DMS53 (cell line): ENCODE measurements at regions not wholly inside any gene's neighbourhood (a gene's known extent, or its start where the extent isn't known, plus 50 kb on each side); places are given as distances from the start of the nearest gene placed in this dataset.

Experiments used
- DNase-seq: peaks from one replicate; lab custom pipeline; 2025; lab: John Stamatoyannopoulos, UW

GRCh38 chr17:6213859-6214258 is 143.7 kb downstream of the WSCD1 start:
- no peak for DNase-seq

- no peak for DNase-seq
Measured at GRCh38 chr17:6212766-6213165, 142.6 kb downstream of the WSCD1 start.

DNA sequence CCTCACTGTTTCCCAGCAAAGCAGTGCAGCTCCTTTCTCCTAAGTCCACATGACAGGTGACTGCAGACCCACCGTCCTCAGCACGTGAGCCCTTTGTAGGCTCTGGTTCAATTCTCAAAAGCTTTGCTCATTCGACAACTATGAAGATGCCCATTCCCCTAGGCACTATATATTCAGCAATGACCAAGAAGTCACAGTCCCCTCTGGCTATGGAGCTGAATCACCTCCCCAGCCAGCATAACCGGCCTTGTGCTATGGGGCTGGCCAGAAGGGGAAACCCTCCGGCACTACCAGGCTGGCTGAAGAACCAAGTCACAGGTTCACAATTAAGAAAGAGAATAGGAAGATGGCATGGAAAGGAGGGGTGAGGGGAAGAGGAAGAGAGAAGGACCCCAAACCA is 139.7 kb downstream of the WSCD1 start:
- no peak for DNase-seq

GRCh38 chr17:6208608-6209180 is 138.5 kb downstream of the WSCD1 start:
- DNase-seq, result no peak

GRCh38 chr17:6205525-6205924 is 135.3 kb downstream of the WSCD1 start:
- DNase-seq, result no peak

DNA sequence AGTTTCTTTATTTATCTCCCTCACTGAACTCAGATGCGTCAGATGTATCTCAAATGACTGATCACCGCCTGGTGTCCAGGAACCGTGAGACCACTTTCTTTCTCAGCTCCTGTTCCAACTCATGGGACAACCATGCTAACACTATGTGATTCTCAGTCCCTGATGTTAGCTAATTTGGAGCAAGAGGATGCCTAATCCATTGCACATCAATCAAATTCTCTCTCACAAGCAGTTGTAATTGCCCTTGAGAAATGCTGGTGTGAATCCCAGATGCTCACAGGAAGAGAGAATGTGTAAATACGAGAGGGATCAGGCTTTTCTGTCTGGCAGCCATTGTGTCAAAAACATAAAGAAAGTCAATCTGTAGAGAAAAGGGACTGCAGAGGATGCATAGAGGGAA is 134.9 kb downstream of the WSCD1 start:
- DNase-seq, result no peak

- no peak for DNase-seq
Measured at GRCh38 chr17:6204203-6204722, 134.1 kb downstream of the WSCD1 start.

GRCh38 chr17:6196355-6196754 is 126.2 kb downstream of the WSCD1 start:
- no peak for DNase-seq

GRCh38 chr17:6195123-6195522 is 124.9 kb downstream of the WSCD1 start:
- DNase-seq, result no peak

DNA sequence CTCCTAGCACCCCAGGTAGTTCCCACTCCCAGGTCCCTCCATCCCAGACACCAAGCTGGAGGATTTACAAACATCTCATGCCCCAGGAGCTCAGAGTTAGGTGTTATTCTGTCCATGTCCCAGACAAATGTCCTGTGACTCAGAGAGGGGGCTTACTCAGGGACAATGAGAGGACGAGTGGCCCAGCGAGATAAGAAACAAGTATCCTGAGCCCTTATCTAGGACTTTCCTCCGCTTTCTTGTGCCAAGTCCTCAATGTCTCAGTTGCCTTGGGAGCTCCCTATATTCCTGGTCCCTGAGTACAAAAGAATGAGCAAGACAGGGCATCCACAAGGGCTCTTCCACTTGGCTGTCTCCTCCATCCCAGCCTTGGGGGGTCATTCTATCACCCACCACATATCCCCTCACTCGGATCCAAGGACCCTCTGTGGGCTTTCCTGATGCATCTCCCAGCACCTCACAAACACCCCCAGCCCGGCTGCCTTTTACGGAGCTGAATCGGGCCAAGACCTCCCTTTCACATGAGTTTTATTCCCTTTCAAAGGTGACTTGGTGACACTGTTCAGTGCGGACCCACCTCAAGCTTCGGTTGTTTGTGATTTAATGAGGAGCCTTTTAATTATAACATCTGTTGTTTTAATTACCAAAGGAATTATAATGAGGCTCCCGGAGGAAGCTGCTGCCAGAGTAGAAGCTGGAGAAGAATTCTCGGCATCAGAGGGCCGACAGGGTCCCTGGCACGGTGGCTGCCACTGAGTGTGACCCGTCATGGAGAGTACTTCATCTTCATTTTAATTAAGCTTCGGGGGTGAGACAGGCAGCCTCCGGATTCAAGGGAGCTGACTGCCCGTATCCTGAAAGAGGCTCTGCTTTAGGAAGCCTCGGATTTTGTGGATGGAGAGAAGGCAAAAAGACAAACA is 121.5 kb downstream of the WSCD1 start:
- no peak for DNase-seq

- no peak for DNase-seq
Measured at GRCh38 chr17:6187836-6188235, 117.7 kb downstream of the WSCD1 start.

DNA sequence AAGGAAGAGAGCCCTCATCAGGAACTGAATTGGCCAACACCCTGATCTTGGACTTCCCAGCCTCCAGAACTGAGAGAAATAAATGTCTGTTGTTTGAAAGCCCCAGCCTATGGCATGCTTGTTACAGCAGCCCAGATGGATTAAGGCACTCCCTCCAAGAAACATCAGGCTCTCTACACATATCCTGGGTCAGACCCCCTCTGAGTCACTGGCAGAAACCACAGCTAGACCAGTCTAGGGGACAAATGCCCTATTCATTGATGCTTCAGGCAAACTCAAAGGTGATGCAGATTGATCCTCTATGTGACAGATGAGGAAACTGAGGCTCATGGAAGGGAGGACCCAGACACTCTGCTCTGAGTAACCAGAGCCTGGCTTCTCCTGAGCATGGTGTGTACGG is 116.8 kb downstream of the WSCD1 start:
- DNase-seq, result no peak

GRCh38 chr17:6184508-6184907 is 114.3 kb downstream of the WSCD1 start:
- DNase-seq, result no peak

- DNase-seq, result no peak
Measured at GRCh38 chr17:6179017-6179416, 108.8 kb downstream of the WSCD1 start.

DNA sequence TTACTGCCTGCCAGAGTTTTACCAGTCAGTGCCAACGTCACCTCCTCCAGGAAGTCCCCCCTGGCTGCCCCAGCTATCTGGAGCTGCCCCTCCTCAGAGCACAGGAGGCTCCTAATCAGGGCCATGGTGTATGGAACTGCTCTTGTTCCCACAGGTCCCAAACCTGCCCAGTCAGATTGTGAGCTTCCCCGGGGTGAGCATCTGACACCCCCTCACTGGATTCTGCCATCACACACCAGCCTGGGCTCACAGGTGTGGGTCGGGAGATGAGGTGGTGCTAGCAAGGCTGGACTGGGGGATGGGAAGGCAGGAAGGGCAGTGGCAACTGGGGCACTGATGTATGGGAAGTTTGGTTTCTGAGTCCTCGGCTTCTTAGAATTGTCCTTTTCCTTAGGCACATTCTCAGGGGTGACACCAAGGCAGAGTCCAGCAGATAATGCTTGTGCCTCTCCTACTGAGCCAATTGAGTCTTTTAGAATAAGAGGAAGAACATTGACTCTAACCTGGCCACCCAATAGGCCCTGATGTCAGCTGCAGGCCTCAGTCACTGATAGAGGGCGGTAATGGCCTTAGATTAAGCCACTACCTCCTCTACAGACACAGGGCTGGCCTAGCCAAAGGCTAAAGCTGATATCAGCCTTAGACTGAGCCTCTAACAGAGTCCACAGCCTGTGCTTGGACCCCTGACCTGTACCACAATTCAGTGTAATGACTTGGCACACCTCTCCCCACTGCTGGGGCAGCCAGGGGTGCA is 107.9 kb downstream of the WSCD1 start:
- no peak for DNase-seq
